ENCODE measurements at regions not wholly inside any gene's neighbourhood (a gene's known extent, or its start where the extent isn't known, plus 50 kb on each side); places are given as distances from the start of the nearest gene placed in this dataset.

- Histone ChIP-seq H3K9me3 (ENCODE audit: control insufficient read depth, insufficient read depth, low read length) (no peaks in the 10 kb centered on the region), H3K27me3 (ENCODE audit: control insufficient read depth, insufficient read depth, low read length) (no peaks in the 10 kb centered on the region), H3K27ac (ENCODE audit: low read depth, low read length) (no peak overlapping the region), H3K4me3 (ENCODE audit: low read depth, low read length) (no peak overlapping the region)
- ChIA-PET POLR2A (no interaction called here), CTCF (no interaction called here)
- TF ChIP-seq CTCF (IDR thresholded peaks at IDR 0.05; ENCODE audit: low read depth, low read length), result no peak
- DNase-seq (ENCODE audit: low read depth, low spot score), result no peak
Measured at GRCh38 chr15:69857250-69857649, 240.5 kb downstream of the TLE3 start.

GRCh38 chr15:69857686-69858391, 239.9 kb downstream of the TLE3 start:
- Histone ChIP-seq H3K27ac (ENCODE audit: low read depth, low read length) (no peak overlapping the region), H3K27me3 (ENCODE audit: control insufficient read depth, insufficient read depth, low read length) (no peaks in the 10 kb centered on the region), H3K9me3 (ENCODE audit: control insufficient read depth, insufficient read depth, low read length) (no peaks in the 10 kb centered on the region), H3K4me3 (ENCODE audit: low read depth, low read length) (no peak overlapping the region)
- ChIA-PET CTCF (no interaction called here), POLR2A (no interaction called here)
- TF ChIP-seq CTCF (IDR thresholded peaks at IDR 0.05; ENCODE audit: low read depth, low read length), result no peak
- DNase-seq (ENCODE audit: low read depth, low spot score), result no peak

- Histone ChIP-seq H3K27ac (ENCODE audit: low read depth, low read length) (no peak overlapping the region), H3K4me3 (ENCODE audit: low read depth, low read length) (no peak overlapping the region), H3K27me3 (ENCODE audit: control insufficient read depth, insufficient read depth, low read length) (no peaks in the 10 kb centered on the region), H3K9me3 (ENCODE audit: control insufficient read depth, insufficient read depth, low read length) (no peaks in the 10 kb centered on the region)
- no peak for TF ChIP-seq CTCF (IDR thresholded peaks at IDR 0.05; ENCODE audit: low read depth, low read length)
- no peak for DNase-seq (ENCODE audit: low read depth, low spot score)
- CTCF ChIA-PET, result interaction anchor here (0.6 kb wide), 1 partner anchor 654 kb away, joined by 5 read pairs; no protein-coding TSS in a partner anchor
- POLR2A ChIA-PET, result no interaction called here
Measured at GRCh38 chr15:69858456-69858855, 239.3 kb downstream of the TLE3 start.

- POLR2A ChIA-PET, result no interaction called here
- H3K4me3 ChIP-seq (ENCODE audit: low read depth, low read length), result no peak overlapping the region
Measured at GRCh38 chr15:69859866-69860265, 237.9 kb downstream of the TLE3 start.

More at GRCh38 chr15:69859866-69860265, 237.9 kb downstream of the TLE3 start:
- no peaks in the 10 kb centered on the region; the same call in 1 of the 2 replicates for H3K9me3 ChIP-seq (ENCODE audit: control insufficient read depth, insufficient read depth, low read length)
- no peaks in the 10 kb centered on the region for H3K27me3 ChIP-seq (ENCODE audit: control insufficient read depth, insufficient read depth, low read length)
- TF ChIP-seq CTCF (IDR thresholded peaks at IDR 0.05; ENCODE audit: low read depth, low read length), result no peak
- CTCF ChIA-PET, result no interaction called here
- no peak overlapping the region for H3K27ac ChIP-seq (ENCODE audit: low read depth, low read length)
- DNase-seq (ENCODE audit: low read depth, low spot score), result no peak

Data from AG04450 (cell line).